ENCODE measurements at regions not wholly inside any gene's neighbourhood (a gene's known extent, or its start where the extent isn't known, plus 50 kb on each side); places are given as distances from the start of the nearest gene placed in this dataset.

GRCh38 chr13:53683146-53683545 lies 654.5 kb downstream of the OLFM4 start:
- Histone ChIP-seq H2AFZ (ENCODE audit: low read length) (no peak overlapping the region), H3K4me1 (ENCODE audit: insufficient read depth, low read length) (no peaks in the 10 kb centered on the region), H3K27me3 (ENCODE audit: insufficient read depth, low read length) (no peaks in the 10 kb centered on the region), H4K20me1 (ENCODE audit: insufficient read depth, low read length) (no peaks in the 10 kb centered on the region), H3K27ac (ENCODE audit: low read depth, low read length) (no peak overlapping the region), H3K9me3 (ENCODE audit: low read depth, low read length) (peaks cover 4% of the 10 kb centered on the region), H3K4me3 (ENCODE audit: insufficient read depth, low read length) (no peak overlapping the region), H3K4me2 (ENCODE audit: insufficient read depth, low read length) (no peak overlapping the region), H3K79me2 (ENCODE audit: insufficient read depth, low read length) (no peaks in the 10 kb centered on the region), H3K36me3 (ENCODE audit: insufficient read depth, low read length) (no peaks in the 10 kb centered on the region)
- TF ChIP-seq CTCF (IDR thresholded peaks at IDR 0.05; ENCODE audit: extremely low read depth, low read depth, low read length): no peak
- no peak for DNase-seq (ENCODE audit: insufficient read length, low spot score, missing footprints)

GRCh38 chr13:53683608-53684007 lies 655.0 kb downstream of the OLFM4 start:
- Histone ChIP-seq H3K4me3 (ENCODE audit: insufficient read depth, low read length) (no peak overlapping the region), H3K4me1 (ENCODE audit: insufficient read depth, low read length) (no peaks in the 10 kb centered on the region), H3K27ac (ENCODE audit: low read depth, low read length) (no peak overlapping the region), H2AFZ (ENCODE audit: low read length) (no peak overlapping the region), H3K79me2 (ENCODE audit: insufficient read depth, low read length) (no peaks in the 10 kb centered on the region), H3K27me3 (ENCODE audit: insufficient read depth, low read length) (no peaks in the 10 kb centered on the region), H3K9me3 (ENCODE audit: low read depth, low read length) (peaks cover 4% of the 10 kb centered on the region), H3K36me3 (ENCODE audit: insufficient read depth, low read length) (no peaks in the 10 kb centered on the region), H4K20me1 (ENCODE audit: insufficient read depth, low read length) (no peaks in the 10 kb centered on the region), H3K4me2 (ENCODE audit: insufficient read depth, low read length) (no peak overlapping the region)
- TF ChIP-seq CTCF (IDR thresholded peaks at IDR 0.05; ENCODE audit: extremely low read depth, low read depth, low read length): no peak
- DNase-seq (ENCODE audit: insufficient read length, low spot score, missing footprints): no peak

GRCh38 chr13:53691417-53691816 lies 662.8 kb downstream of the OLFM4 start:
- Histone ChIP-seq H3K4me1 (ENCODE audit: insufficient read depth, low read length) (no peaks in the 10 kb centered on the region), H2AFZ (ENCODE audit: low read length) (no peak overlapping the region), H3K4me3 (ENCODE audit: insufficient read depth, low read length) (no peak overlapping the region), H4K20me1 (ENCODE audit: insufficient read depth, low read length) (no peaks in the 10 kb centered on the region), H3K79me2 (ENCODE audit: insufficient read depth, low read length) (no peaks in the 10 kb centered on the region), H3K36me3 (ENCODE audit: insufficient read depth, low read length) (no peaks in the 10 kb centered on the region), H3K27me3 (ENCODE audit: insufficient read depth, low read length) (no peaks in the 10 kb centered on the region), H3K27ac (ENCODE audit: low read depth, low read length) (no peak overlapping the region), H3K4me2 (ENCODE audit: insufficient read depth, low read length) (no peak overlapping the region), H3K9me3 (ENCODE audit: low read depth, low read length) (peaks cover 2% of the 10 kb centered on the region)
- no peak for DNase-seq (ENCODE audit: insufficient read length, low spot score, missing footprints)
- no peak for TF ChIP-seq CTCF (IDR thresholded peaks at IDR 0.05; ENCODE audit: extremely low read depth, low read depth, low read length)

GRCh38 chr13:53694814-53695532 lies 666.4 kb downstream of the OLFM4 start:
- no peaks in the 10 kb centered on the region for H3K79me2 ChIP-seq (ENCODE audit: insufficient read depth, low read length)
- H3K4me1 ChIP-seq (ENCODE audit: insufficient read depth, low read length): no peaks in the 10 kb centered on the region
- H4K20me1 ChIP-seq (ENCODE audit: insufficient read depth, low read length): no peaks in the 10 kb centered on the region
- no peak overlapping the region for H2AFZ ChIP-seq (ENCODE audit: low read length)
- no peak overlapping the region for H3K27ac ChIP-seq (ENCODE audit: low read depth, low read length)
- peaks cover 2% of the 10 kb centered on the region for H3K9me3 ChIP-seq (ENCODE audit: low read depth, low read length)
- no peaks in the 10 kb centered on the region for H3K36me3 ChIP-seq (ENCODE audit: insufficient read depth, low read length)
- no peak overlapping the region for H3K4me3 ChIP-seq (ENCODE audit: insufficient read depth, low read length)
- no peak for TF ChIP-seq CTCF (IDR thresholded peaks at IDR 0.05; ENCODE audit: extremely low read depth, low read depth, low read length)
- H3K4me2 ChIP-seq (ENCODE audit: insufficient read depth, low read length): no peak overlapping the region
- DNase-seq (ENCODE audit: insufficient read length, low spot score, missing footprints): no peak
- no peaks in the 10 kb centered on the region for H3K27me3 ChIP-seq (ENCODE audit: insufficient read depth, low read length)
